ENCODE measurements at regions not wholly inside any gene's neighbourhood (a gene's known extent, or its start where the extent isn't known, plus 50 kb on each side); places are given as distances from the start of the nearest gene placed in this dataset.

DNA sequence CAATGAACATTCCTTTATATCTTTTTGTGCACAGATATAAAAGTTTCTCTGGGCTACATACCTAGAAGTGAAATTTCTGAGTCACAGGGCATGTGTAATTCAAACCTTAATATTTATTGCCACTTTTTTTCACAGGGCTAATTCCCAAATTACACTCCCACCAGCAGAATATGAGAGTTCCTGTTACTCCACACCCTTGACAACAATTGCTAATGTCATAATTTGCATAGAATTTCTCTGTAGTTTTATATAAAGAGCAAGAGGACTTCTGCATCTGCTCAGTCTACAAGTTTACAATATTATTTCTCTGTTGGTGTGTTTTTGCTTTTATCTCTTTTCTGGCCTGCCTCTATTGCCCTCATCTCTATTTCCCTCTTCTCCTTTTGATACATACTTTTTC, 518.5 kb downstream of the ZNF608 start:
- TF ChIP-seq, protein P1, sequence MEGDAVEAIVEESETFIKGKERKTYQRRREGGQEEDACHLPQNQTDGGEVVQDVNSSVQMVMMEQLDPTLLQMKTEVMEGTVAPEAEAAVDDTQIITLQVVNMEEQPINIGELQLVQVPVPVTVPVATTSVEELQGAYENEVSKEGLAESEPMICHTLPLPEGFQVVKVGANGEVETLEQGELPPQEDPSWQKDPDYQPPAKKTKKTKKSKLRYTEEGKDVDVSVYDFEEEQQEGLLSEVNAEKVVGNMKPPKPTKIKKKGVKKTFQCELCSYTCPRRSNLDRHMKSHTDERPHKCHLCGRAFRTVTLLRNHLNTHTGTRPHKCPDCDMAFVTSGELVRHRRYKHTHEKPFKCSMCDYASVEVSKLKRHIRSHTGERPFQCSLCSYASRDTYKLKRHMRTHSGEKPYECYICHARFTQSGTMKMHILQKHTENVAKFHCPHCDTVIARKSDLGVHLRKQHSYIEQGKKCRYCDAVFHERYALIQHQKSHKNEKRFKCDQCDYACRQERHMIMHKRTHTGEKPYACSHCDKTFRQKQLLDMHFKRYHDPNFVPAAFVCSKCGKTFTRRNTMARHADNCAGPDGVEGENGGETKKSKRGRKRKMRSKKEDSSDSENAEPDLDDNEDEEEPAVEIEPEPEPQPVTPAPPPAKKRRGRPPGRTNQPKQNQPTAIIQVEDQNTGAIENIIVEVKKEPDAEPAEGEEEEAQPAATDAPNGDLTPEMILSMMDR (optimal IDR thresholded peaks at IDR 0.05 in 1 of 3, IDR thresholded peaks at IDR 0.05 in 1 of 3, conservative IDR thresholded peaks at IDR 0.05 in 1 of 3; ENCODE audit: extremely low read depth in 1 of 3, insufficient read depth in 2 of 3, low read length in 3 of 3) = no peak
- no peak for TF ChIP-seq EZH2 (IDR thresholded peaks at IDR 0.05; ENCODE audit: low read length)

All from keratinocyte (primary cell).